Lung (tissue), 11 donors: ENCODE measurements at regions not wholly inside any gene's neighbourhood (a gene's known extent, or its start where the extent isn't known, plus 50 kb on each side); places are given as distances from the start of the nearest gene placed in this dataset.

Experiments
- ATAC-seq: fragments of 200-7000 bp; cut with Tn5 transposase; one replicate; pipeline ENCODE4 v1.9.1; 2020; ENCODE audit warnings: moderate number of reproducible peaks; ENCODE audit not compliant: insufficient read depth, low FRiP score
- DNase-seq, 3 donors: peaks; one replicate each; pipeline ENCODE4 v3.0.0-alpha.2; 2013 to 2017
- H3K27ac ChIP-seq, 2 donors: one replicate each; pipeline ENCODE4 v1.5.1; 2013; ENCODE audit warnings: mild to moderate bottlenecking in 2 of 2, moderate library complexity in 2 of 2, control low read depth in 1 of 2, inconsistent platforms in 1 of 2, low read depth in 1 of 2, low read length in 1 of 2
- H3K27me3 ChIP-seq, 3 donors: one replicate each; pipeline ENCODE4 v1.5.1; 2013; ENCODE audit warnings: low read length in 2 of 3; ENCODE audit not compliant: control insufficient read depth in 3 of 3, insufficient read depth in 3 of 3
- H3K36me3 ChIP-seq, 4 donors: one replicate each; pipeline ENCODE4 v1.5.1; 2013; ENCODE audit warnings: low read length in 4 of 4, mild to moderate bottlenecking in 1 of 4, moderate library complexity in 1 of 4; ENCODE audit not compliant: control insufficient read depth in 4 of 4, insufficient read depth in 4 of 4
- H3K4me1 ChIP-seq, 5 donors: one replicate each; pipeline ENCODE4 v1.5.1; 2013; ENCODE audit warnings: low read length in 5 of 5, mild to moderate bottlenecking in 2 of 5, moderate library complexity in 1 of 5; ENCODE audit not compliant: control insufficient read depth in 5 of 5, insufficient read depth in 5 of 5
- H3K4me3 ChIP-seq: one replicate; pipeline ENCODE4 v1.5.1; 2013; ENCODE audit warnings: mild to moderate bottlenecking, control low read depth, moderate library complexity
- H3K9ac ChIP-seq, 2 donors: one replicate each; pipeline ENCODE4 v1.5.1; 2013; ENCODE audit warnings: low read length in 2 of 2, control low read depth in 1 of 2; ENCODE audit not compliant: insufficient read depth in 1 of 2
- H3K9me3 ChIP-seq, 4 donors: one replicate each; pipeline ENCODE4 v1.5.1; 2013; ENCODE audit warnings: low read length in 3 of 4, mild to moderate bottlenecking in 1 of 4, moderate library complexity in 1 of 4; ENCODE audit not compliant: control insufficient read depth in 4 of 4, insufficient read depth in 3 of 4
- WGBS, 2 donors: extraction: QIAGEN DNeasy Blood & Tissue Kit; methylation state at CpG; one replicate each; pipeline ENCODE4 v1.1.7; 2013; 5-methylcytosine and 5-hydroxymethylcytosine counted together
- TF ChIP-seq, protein P1 (sequence below): IDR thresholded peaks from 2 replicates; pipeline ENCODE4 v1.5.1; 2012; ENCODE audit warnings: mild to moderate bottlenecking; ENCODE audit errors: control extremely low read depth, extremely low read depth
- donor health status: control.
- donor health status: control.
- donor health status: Bipolar disorder and iron deficiency.
- donor health status: healthy.
- donor health status: DM: yes; HTN: yes; CAD: no.

DNA sequence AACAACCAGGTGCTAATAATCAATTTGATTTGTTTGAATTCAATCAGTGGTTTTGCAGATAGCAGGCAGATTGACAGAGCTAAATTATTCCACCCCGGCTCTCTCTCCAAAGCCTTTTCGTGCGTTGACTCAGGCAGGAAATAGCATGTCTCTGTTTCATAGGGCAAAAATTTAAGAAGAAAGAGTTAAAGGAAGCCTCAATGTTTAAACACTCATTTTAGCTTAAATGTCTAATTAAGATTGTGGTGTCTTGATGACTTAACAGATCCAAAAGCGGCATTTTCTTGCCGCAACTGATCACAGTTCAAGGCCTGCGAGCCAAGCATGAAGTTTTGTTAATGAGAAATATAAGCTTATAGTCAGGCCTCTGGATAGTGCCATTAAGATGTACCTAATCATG is 1051.1 kb upstream of the AUTS2 start:
- DNase-seq (no peak), ATAC-seq (no peak)
- Histone ChIP-seq H3K27ac (no peak overlapping the region), H3K9me3 (no peaks in the 10 kb centered on the region), H3K4me3 (no peak overlapping the region), H3K4me1 (no peaks in the 10 kb centered on the region), H3K36me3 (no peaks in the 10 kb centered on the region), H3K27me3 (no peaks in the 10 kb centered on the region), H3K9ac (no peak overlapping the region)
- 65 to 67% methylated on average over 6 of the region's 6 CpGs for WGBS, 2 donors
- TF ChIP-seq, protein P1, sequence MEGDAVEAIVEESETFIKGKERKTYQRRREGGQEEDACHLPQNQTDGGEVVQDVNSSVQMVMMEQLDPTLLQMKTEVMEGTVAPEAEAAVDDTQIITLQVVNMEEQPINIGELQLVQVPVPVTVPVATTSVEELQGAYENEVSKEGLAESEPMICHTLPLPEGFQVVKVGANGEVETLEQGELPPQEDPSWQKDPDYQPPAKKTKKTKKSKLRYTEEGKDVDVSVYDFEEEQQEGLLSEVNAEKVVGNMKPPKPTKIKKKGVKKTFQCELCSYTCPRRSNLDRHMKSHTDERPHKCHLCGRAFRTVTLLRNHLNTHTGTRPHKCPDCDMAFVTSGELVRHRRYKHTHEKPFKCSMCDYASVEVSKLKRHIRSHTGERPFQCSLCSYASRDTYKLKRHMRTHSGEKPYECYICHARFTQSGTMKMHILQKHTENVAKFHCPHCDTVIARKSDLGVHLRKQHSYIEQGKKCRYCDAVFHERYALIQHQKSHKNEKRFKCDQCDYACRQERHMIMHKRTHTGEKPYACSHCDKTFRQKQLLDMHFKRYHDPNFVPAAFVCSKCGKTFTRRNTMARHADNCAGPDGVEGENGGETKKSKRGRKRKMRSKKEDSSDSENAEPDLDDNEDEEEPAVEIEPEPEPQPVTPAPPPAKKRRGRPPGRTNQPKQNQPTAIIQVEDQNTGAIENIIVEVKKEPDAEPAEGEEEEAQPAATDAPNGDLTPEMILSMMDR = no peak

DNA sequence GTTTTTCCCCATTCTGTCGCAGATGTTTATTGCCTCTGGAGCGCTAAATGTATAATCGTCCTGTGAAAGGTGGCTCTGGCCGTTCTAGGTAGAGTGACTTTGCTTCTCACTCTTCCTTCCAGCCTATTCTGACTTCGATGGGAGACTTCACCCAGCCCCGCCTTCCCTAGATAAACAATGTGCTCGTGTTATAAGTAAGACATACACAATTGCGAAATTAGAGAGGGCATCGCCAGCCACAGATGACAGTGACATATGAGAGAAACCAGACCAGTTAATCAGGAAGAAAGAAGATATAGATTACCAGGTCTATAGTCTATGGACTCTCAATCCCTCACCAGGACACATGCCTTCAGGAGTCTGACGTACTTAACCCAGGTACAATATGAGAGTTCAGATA is 1050.5 kb upstream of the AUTS2 start:
- Histone ChIP-seq H3K9me3 (no peaks in the 10 kb centered on the region), H3K36me3 (no peaks in the 10 kb centered on the region), H3K9ac (no peak overlapping the region), H3K4me1 (no peaks in the 10 kb centered on the region), H3K27me3 (no peaks in the 10 kb centered on the region), H3K4me3 (no peak overlapping the region), H3K27ac (no peak overlapping the region)
- WGBS, 2 donors = 62 to 67% methylated on average over 10 of the region's 10 CpGs
- DNase-seq (no peak), ATAC-seq (no peak)
- TF ChIP-seq, protein P1 = no peak

DNA sequence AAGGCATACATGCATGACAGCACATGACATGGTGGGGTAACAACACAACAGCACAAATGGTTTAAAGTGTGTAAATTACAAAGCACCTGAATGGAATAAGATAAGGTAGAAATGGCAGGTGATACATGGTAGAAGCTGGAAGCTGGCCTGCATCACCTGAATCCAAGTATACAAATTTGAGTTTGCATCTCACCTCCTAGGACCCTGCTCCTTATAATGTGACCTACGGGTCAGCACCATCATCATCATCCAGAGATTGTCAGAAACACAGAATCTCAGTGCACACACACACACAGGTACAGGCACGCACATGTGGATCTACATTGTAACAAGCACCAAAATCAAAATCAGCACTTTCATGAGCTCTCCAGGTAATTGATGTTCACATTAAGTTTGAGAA is 1048.2 kb upstream of the AUTS2 start:
- DNase-seq (no peak), ATAC-seq (no peak)
- H3K9me3 ChIP-seq = no peaks in the 10 kb centered on the region
- no peak overlapping the region for H3K9ac ChIP-seq
- no peaks in the 10 kb centered on the region for H3K4me1 ChIP-seq
- no peak overlapping the region for H3K4me3 ChIP-seq
- 92 to 96% methylated on average over 2 of the region's 2 CpGs for WGBS, 2 donors
- H3K27ac ChIP-seq = no peak overlapping the region
- H3K36me3 ChIP-seq = no peaks in the 10 kb centered on the region
- TF ChIP-seq, protein P1 = no peak
- H3K27me3 ChIP-seq = no peaks in the 10 kb centered on the region

DNA sequence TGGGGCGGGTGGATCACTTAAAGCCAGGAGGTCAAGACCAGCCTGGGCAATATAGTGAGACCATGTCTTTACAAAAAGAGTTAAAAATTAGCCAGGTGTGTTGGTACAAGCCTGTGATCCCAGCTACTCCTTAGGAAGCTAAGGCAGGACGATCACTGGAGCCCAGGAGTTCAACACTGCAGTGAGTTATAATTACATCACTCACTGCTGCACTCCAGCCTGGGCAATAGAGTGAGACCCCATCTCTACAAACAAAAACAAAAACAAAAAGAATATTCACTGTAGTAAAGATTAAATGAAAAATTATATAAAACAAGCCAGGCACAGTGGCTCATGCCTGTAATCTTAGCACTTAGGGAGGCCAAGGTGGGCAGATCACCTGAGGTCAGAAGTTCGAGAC is 1047.6 kb upstream of the AUTS2 start:
- Histone ChIP-seq H3K4me3 (no peak overlapping the region), H3K4me1 (no peaks in the 10 kb centered on the region), H3K36me3 (no peaks in the 10 kb centered on the region), H3K9ac (no peak overlapping the region), H3K9me3 (peaks cover 0 to 2% (median 0%) of the 10 kb centered on the region in 4 donors), H3K27me3 (no peaks in the 10 kb centered on the region), H3K27ac (no peak overlapping the region)
- no peak for ATAC-seq
- TF ChIP-seq, protein P1 = no peak
- 75 to 88% methylated on average over 3 of the region's 3 CpGs for WGBS, 2 donors
- DNase-seq = no peak
